Activated CD8-positive, alpha-beta T cell treated with anti-CD3 and anti-CD28 coated beads for 36 hours (primary cell): ENCODE measurements at regions not wholly inside any gene's neighbourhood (a gene's known extent, or its start where the extent isn't known, plus 50 kb on each side); places are given as distances from the start of the nearest gene placed in this dataset.
A peak's percentile ranks its signal among the peaks of the same experiment; 100 is the strongest.

Experiments
- ATAC-seq: fragments of 200-7000 bp; cut with Tn5 transposase; one replicate; pipeline ENCODE4 v1.10.0; 2021; ENCODE audit warnings: mild to moderate bottlenecking, moderate library complexity
- CTCF ChIA-PET: fragments of 350-600 bp; sonication (Branson Sonifier 250); formaldehyde crosslinking; loops from one replicate; lab custom pipeline; 2021; ENCODE audit warnings: antibody characterized with exemption; lab: Charles Lee
- POLR2A ChIA-PET: fragments of 350-600 bp; sonication (Branson Sonifier 250); formaldehyde crosslinking; loops from one replicate; lab custom pipeline; 2021; ENCODE audit warnings: antibody characterized with exemption; lab: Charles Lee
- DNase-seq: peaks from one replicate; pipeline ENCODE4 v3.0.0-alpha.2; 2020
- H3K27ac Mint-ChIP-seq: one replicate; pipeline ENCODE4 v1.8.0; 2021; ENCODE audit warnings: mild to moderate bottlenecking, mixed read lengths
- H3K27me3 Mint-ChIP-seq: one replicate; pipeline ENCODE4 v1.8.0; 2021; ENCODE audit warnings: mixed read lengths
- H3K36me3 Mint-ChIP-seq: one replicate; pipeline ENCODE4 v1.8.0; 2021; ENCODE audit warnings: low read depth, mixed read lengths
- H3K4me1 Mint-ChIP-seq: one replicate; pipeline ENCODE4 v1.8.0; 2021; ENCODE audit warnings: low read depth, mixed read lengths
- H3K4me3 Mint-ChIP-seq: one replicate; pipeline ENCODE4 v1.8.0; 2021; ENCODE audit warnings: mild to moderate bottlenecking, moderate library complexity, mixed read lengths
- H3K9me3 Mint-ChIP-seq: one replicate; pipeline ENCODE4 v1.8.0; 2021; ENCODE audit warnings: mixed read lengths
- CTCF ChIP-seq: fragments of 200-600 bp; IDR thresholded peaks from one replicate; pipeline ENCODE4 v1.8.0; 2022; ENCODE audit warnings: antibody characterized with exemption, mild to moderate bottlenecking
- intact Hi-C: fragments of 100-400 bp; cut with micrococcal nuclease; formaldehyde crosslinking; loops from one replicate; pipeline ENCODE4 v1.10.0; 2022

DNA sequence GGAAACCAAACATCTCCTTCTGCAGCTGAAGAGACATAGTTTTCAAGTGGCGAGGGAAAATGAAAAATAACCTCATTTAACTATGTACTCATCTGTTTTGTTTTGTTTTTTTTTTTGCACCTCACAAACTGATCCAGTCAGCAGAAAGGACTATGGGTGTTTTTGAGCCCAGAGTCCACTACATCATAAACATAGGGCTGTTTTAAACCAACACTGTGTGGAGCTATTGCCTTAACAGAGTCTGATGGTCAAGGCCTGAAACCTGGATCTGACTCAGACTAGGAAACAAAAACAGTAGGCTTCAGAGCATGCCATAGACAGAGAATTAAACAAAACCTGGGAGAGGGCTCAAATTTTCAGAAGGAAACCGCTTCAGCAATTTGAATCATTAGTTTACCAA lies 99.3 kb upstream of the FSHB start:
- Mint-ChIP-seq H3K27ac (no peak overlapping the region), H3K4me3 (no peak overlapping the region), H3K4me1 (no peaks in the 10 kb centered on the region), H3K27me3 (peaks cover 1% of the 10 kb centered on the region), H3K36me3 (no peaks in the 10 kb centered on the region), H3K9me3 (no peaks in the 10 kb centered on the region)
- ATAC-seq (no peak), DNase-seq (no peak)
- no peak for TF ChIP-seq CTCF
- CTCF ChIA-PET: interaction anchor here (4.0 kb wide), 1 partner anchor 12 kb away, joined by 33 read pairs; no protein-coding TSS in a partner anchor
- POLR2A ChIA-PET: no interaction called here
- intact Hi-C loops: no loop called here

DNA sequence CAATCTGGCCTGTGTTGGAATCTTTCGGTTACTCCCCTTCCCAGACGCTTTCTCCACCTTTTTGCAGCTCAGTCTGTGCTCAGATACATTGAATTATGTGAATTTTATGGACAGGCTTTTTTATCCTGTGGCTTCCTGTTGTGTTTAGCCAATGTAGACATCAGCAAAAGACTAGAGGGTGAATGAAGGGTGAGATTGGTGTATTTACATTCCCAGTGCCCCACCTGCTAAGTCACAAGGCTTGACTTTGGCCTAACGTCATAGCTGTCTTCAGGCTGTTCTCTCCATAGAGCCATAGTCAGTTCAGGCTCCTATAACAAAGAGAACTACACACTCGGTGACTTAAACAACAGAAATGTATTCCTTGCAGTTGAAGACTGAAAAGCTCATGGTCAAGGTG lies 97.5 kb upstream of the FSHB start:
- no peaks in the 10 kb centered on the region for H3K4me1 Mint-ChIP-seq
- no peaks in the 10 kb centered on the region for H3K9me3 Mint-ChIP-seq
- H3K4me3 Mint-ChIP-seq: no peak overlapping the region
- no peak overlapping the region for H3K27ac Mint-ChIP-seq
- no peaks in the 10 kb centered on the region for H3K36me3 Mint-ChIP-seq
- intact Hi-C loops: no loop called here
- TF ChIP-seq CTCF: no peak
- peaks cover 5% of the 10 kb centered on the region for H3K27me3 Mint-ChIP-seq
- ChIA-PET POLR2A (no interaction called here), CTCF (interaction anchor here (4.0 kb wide), 1 partner anchor 11 kb away, joined by 33 read pairs; no protein-coding TSS in a partner anchor)
- DNase-seq (no peak), ATAC-seq (no peak)

DNA sequence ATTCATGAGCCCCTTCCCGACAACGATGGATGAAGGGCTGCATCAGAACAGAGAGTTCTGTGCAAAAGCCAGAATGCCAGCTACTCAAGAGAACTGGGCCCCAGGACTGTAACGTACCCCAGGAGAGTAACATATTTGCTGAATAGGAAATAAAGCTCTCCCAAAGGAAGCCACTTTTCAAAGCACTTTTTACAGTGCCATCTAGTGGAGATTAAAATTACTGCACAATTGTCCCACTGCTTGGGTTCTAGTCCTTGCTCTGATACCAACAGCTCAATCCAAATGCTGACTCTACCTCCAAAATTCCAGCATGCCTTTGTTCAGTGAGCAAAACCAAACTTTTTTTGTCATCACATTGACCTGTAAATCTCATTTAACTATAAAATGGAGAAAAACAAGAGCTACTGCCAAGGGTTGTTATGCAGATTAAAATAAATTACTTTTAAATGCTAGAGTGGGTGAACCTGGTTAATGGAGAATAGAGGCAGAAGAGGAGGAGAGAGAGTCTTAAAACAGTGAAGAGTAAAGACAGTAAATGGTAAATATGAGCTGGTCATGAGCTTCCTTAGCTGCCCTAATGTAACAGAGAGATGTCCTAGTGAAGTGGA lies 87.6 kb upstream of the FSHB start:
- Mint-ChIP-seq H3K27me3 (peaks cover 10% of the 10 kb centered on the region), H3K4me3 (no peak overlapping the region), H3K9me3 (no peaks in the 10 kb centered on the region), H3K27ac (no peak overlapping the region), H3K4me1 (no peaks in the 10 kb centered on the region), H3K36me3 (no peaks in the 10 kb centered on the region)
- DNase-seq (no peak), ATAC-seq (no peak)
- POLR2A ChIA-PET: no interaction called here
- intact Hi-C loops: no loop called here
- CTCF ChIA-PET: interaction anchor here (0.8 to 4.8 kb wide), 32 partner anchors 9 to 969 kb away, joined by 3 to 54 read pairs (median 4); no protein-coding TSS in a partner anchor
- TF ChIP-seq CTCF: peak; percentile 81

DNA sequence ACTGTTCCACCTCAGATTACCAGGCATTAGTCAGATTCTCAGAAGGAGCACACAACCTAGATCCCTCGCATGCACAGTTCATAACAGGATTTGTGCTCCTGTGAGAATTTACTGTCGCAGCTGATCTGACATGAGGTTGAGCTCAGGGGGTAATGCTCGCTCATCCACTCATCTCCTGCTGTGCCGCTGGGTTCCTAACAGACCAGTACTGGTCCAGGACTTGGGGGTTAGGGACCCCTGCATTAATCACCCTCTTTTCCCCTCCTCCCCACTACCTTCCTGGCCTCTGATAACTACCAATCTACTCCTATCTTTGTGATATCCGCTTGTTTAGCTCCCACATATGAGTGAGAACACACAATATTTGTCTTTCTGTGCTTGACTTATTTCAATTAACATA lies 83.5 kb upstream of the FSHB start:
- Mint-ChIP-seq H3K27ac (no peak overlapping the region), H3K9me3 (no peaks in the 10 kb centered on the region), H3K4me3 (no peak overlapping the region), H3K27me3 (peaks cover 5% of the 10 kb centered on the region), H3K36me3 (no peaks in the 10 kb centered on the region), H3K4me1 (no peaks in the 10 kb centered on the region)
- no peak for TF ChIP-seq CTCF
- DNase-seq (no peak), ATAC-seq (no peak)
- ChIA-PET POLR2A (no interaction called here), CTCF (interaction anchor here (1.5 kb wide), 1 partner anchor 715 kb away, joined by 4 read pairs; no protein-coding TSS in a partner anchor)
- intact Hi-C loops: no loop called here

DNA sequence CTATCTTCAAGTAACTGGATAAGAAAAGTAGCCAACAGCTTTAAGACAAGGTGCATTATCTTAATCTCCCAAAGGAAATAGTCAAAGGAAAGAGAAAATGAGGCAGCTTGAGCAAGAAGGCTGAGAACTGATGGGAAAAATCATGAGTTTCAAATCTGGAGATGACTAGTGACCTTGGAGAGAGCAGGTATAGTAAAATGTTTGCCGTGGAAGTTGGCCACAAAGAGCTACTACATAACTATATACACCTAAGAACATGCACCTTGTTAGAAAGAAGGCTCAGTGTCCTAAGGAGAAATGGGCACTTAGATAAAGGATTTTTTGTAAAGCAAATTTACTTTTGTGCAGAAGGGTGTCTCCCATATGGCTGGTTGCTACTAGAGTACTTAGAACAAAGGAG lies 80.8 kb upstream of the FSHB start:
- no peak for ATAC-seq
- ChIA-PET POLR2A (no interaction called here), CTCF (interaction anchor here (1.5 to 2.4 kb wide), 2 partner anchors 22 to 46 kb away, joined by 5 to 6 read pairs; no protein-coding TSS in a partner anchor)
- no peaks in the 10 kb centered on the region for H3K9me3 Mint-ChIP-seq
- DNase-seq: no peak
- no peaks in the 10 kb centered on the region for H3K27me3 Mint-ChIP-seq
- no peak for TF ChIP-seq CTCF
- H3K4me3 Mint-ChIP-seq: no peak overlapping the region
- no peaks in the 10 kb centered on the region for H3K4me1 Mint-ChIP-seq
- H3K36me3 Mint-ChIP-seq: no peaks in the 10 kb centered on the region
- intact Hi-C loops: no loop called here
- H3K27ac Mint-ChIP-seq: no peak overlapping the region
